HS-27A (cell line): ENCODE measurements at regions not wholly inside any gene's neighbourhood (a gene's known extent, or its start where the extent isn't known, plus 50 kb on each side); places are given as distances from the start of the nearest gene placed in this dataset.

Experiments
- DNase-seq: peaks from one replicate; pipeline ENCODE4 v3.0.0-alpha.2; 2012; ENCODE audit warnings: low read depth, missing footprints

- DNase-seq: no peak
Measured at GRCh38 chr21:37967036-37967435, 50.8 kb upstream of the KCNJ6 start.

DNA sequence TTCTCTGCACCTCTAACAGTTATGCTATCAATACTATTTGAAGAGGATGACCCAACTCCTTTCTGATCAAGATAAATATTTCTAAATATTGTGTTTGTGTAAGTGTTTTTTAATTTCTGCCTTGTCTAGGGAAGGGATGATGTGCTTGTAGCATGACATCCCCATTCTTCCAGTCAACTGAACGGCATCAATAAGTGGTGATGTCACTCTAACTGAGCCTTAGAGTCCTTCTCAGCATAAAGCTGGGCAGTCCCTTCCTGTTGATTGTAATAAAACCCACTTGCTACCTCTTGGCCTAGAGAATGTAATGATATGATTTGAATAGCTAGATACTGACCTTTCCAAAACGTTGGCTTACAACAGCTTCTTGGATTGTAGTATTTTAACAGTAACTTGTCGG, 52.5 kb upstream of the KCNJ6 start:
- DNase-seq: no peak

- no peak for DNase-seq
Measured at GRCh38 chr21:37970548-37970947, 54.3 kb upstream of the KCNJ6 start.

DNA sequence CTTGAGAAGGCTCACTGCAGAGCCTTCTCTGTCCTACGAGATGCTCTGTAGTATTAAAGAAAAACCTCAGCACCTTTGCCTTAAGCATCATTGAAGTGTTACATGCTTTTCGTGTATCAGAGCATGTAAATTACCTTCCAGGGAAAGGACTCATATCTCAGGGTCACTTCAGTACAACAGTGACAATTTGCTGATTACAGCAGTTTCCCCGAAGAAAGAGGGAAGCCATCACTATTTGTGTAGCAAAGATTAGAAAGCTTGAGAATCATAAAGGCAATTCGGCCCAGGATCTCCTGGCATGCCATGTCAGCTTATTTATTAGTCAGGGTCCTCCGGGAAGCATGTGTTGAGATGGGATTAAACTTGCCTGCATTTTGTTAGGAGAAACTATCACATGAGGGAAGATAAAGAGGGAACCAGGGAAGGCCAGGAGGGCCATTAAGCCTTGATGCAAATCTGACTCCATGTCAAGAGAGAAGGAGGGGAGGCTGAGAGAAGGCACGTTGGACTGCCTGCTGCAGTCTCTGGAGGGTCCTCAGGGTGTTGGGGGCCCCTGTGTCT, 55.2 kb upstream of the KCNJ6 start:
- no peak for DNase-seq

- no peak for DNase-seq
Measured at GRCh38 chr21:37974081-37974480, 57.8 kb upstream of the KCNJ6 start.

DNA sequence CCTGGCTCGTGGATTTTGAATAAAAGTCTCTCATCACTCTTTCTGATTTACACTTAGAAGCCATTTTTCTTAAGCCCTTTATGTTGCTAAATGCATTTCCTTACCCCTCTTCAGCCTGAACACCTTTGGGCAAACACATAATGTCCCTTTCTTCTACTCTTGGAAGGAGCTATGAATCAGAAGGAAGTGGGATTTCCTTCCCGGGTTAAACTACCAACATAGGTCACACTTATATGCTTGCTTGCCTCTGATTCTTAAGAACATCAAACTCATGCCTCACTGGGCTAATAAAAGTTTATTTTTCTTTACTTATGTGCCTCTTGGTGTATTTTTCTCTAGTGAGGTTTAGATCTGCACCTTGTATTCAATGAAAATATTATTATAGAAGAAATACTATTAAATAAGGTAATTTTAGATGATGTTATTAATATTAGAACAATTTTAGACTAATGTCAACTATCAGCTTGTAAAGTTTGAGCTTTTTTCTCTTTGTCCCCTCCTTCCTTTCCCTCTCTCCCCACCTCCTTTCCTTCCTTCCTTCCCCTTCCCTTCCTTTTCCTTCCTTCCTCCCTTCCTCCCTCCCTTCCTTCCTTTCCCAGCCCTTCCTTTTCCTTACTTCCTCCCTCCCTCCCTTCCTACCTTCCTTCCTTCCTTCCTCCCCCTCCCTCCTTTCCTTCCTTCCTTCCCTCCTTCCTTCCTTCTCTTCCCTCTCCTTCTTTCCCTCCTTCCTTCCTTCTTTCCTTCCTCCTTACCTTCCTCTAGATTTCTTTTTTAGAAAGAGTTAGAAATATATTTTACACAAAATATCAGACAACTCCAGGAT, 66.5 kb upstream of the KCNJ6 start:
- DNase-seq: no peak

- DNase-seq: no peak
Measured at GRCh38 chr21:37983336-37984095, 67.3 kb upstream of the KCNJ6 start.

DNA sequence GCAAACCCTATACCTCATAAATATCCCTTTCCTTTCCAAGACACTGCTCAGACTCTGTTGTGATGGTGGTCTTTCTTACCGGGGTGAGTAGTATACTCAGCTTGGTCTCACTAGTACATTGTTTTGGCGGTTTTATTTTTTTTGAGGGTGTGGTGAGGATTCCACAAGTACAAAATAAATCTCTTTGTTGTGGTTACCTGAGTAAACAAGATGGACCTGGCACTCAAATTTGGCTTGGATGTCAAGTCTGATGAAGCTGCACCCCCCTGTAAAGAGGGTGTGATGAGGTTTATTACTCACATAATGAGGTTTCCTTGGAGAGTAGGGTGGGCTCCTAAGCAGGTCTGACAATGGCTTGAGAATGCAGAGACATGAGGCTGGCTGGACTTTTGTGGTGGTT, 68.2 kb upstream of the KCNJ6 start:
- no peak for DNase-seq

DNA sequence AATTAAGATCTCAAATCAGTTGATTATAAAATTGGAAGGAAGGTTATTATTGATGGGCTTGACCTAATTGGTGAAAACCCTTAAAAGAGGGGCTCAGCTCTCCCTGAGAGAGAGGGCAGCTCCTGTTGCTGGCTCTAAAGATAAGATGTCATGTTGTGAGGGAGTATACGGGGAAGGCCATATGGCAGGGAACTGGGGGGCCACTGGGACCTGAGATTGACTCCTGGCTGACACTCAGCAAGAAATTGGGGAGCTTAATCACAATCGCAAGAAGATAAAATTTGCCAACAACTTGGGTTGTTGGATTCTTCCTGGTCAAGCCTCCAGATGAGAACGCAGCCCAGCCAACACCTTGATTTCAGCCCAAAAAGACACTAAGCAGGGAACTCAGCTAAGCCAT, 69.7 kb upstream of the KCNJ6 start:
- DNase-seq: no peak

- no peak for DNase-seq
Measured at GRCh38 chr21:37986751-37987399, 70.6 kb upstream of the KCNJ6 start.

- no peak for DNase-seq
Measured at GRCh38 chr21:37987668-37988067, 71.4 kb upstream of the KCNJ6 start.

GRCh38 chr21:37993071-37993470, 76.8 kb upstream of the KCNJ6 start:
- DNase-seq: no peak

GRCh38 chr21:37994211-37994610, 78.0 kb upstream of the KCNJ6 start:
- no peak for DNase-seq

GRCh38 chr21:38012672-38013071, 96.4 kb upstream of the KCNJ6 start:
- no peak for DNase-seq

DNA sequence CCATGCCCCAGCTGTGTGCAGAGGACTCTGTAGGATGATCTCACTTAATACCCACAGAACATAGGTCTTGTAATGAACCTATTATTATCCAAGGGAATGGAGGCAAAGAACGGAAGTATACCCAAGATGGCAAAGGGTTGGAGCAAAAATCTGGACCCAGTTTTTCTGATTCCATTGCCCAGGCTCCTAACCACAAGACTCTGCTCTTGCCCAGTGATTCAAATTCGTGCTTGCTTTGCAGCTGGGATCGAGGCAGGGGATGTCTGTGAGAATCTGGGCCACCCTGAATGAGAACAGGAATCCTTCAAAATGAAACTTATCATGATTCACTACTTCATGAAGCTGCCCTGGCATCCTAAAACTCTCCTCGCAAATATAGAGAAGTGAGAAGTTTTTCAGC, 97.5 kb upstream of the KCNJ6 start:
- DNase-seq: no peak

DNA sequence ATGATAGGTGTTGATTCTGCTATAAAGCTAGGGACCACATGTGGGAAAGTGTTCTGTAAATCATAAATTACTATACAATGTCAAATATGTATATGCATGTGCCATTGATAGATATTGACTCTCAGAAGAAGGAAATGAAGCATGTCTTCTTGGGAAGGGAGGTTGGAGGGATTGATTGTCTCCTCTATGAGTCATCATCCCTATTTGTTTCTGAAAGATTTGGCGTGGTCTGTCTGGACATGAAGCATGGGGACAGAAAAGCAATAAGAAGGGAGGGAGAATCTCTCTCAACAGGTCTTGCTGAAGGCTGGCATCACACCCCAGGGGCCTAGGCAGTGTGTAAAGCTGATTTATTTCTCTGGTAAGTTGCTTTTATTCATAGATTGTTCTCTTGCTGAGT, 98.0 kb upstream of the KCNJ6 start:
- no peak for DNase-seq

- DNase-seq: no peak
Measured at GRCh38 chr21:38027901-38028498, 111.7 kb upstream of the KCNJ6 start.

- no peak for DNase-seq
Measured at GRCh38 chr21:38032082-38032801, 116.0 kb upstream of the KCNJ6 start.

DNA sequence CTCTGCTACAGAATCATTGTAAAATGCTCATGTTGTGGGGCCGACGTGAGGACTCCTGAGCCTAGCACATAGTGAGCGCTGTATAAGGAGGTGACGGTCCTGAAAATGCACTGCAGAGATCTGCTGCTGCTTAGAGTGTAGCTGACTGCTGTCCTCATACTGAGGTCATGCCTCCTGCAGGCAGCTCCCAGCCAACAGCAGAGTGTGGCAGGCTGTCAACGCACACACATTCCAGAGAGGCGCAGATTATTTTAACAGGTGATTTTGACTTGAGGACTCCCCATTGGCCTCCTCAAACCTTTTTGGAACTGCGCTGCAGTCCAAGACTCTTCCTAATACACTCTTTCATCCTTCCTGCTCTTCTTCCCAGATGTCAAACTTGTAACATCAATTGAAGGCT, 119.8 kb upstream of the KCNJ6 start:
- DNase-seq: no peak

DNA sequence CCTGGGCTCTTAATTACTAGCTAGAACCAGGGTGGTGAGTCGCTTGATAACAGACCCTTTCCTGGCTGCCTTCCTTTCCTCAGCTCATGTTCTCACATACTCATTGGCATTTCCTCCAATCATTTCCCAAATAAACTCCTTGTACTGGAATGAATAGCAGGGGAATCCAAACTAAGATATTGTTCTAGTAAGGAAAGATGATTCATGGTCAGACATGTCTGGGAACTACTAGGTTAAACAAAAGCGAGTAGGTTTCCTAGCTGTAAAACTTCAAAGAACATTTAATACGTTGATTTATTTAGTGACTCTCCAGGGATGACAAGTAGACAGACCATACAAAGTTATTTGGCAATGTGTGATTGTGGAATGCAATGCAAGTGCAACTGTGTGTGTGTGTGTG, 121.2 kb upstream of the KCNJ6 start:
- DNase-seq: no peak

DNA sequence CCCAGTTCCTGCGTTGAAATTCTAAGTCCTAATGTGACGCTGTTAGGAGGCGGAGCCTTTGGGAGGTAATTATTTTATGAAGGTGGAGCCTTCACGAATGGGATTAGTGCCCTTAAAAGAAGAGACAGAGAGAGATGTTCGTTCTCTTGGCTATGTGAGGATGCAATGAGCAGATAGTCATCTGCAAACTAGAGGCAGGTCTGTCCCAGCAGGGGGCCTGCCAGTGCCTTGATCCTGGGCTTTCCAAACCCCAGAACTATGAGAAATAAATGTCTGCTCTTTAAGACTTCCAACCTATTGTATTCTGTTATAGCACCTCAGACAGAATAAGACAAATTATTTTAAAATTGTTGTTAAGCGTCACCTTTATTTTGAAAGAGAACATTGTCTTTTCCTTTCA, 123.1 kb upstream of the KCNJ6 start:
- no peak for DNase-seq

DNA sequence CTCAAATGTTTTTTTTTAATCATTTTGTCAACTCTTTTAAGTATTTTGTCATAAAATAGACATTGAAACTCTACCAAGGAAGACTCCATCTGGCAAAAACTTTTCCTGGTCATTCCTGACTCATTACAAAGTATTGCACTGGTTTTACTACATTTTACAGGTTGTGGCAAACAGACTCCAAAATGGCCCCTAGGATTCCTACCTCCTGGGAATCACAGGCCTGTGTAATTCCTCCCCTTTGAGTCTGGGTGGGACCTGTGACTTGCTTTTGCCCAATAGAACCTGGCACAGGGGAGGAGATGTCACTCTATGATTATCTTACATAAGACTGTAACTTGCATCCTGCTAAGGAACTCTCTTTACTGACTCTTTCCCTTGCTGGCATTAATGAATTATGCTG, 123.6 kb upstream of the KCNJ6 start:
- no peak for DNase-seq
